ENCODE measurements at regions not wholly inside any gene's neighbourhood (a gene's known extent, or its start where the extent isn't known, plus 50 kb on each side); places are given as distances from the start of the nearest gene placed in this dataset.

DNA sequence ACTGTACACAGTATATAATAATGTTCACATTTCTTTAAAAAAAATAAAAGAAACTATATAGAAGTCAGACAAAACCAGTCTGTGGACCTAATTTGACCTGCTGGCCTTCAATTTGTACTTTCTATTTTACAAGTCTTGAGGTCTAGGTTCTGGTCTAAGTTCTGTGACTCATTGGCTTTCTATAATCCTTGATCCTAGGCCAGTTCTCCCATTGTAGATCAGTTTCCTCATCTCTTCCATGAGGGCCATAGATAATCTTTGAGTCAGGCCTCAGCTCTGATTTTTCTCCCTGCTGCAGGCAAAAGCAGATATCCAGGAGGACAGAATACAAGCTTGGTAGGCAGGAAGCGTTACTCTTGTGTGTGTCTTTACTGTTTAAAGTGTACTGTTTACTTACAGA, 603.7 kb upstream of the CAMK1G start:
- Histone ChIP-seq H3K9me2 (ENCODE audit: insufficient read depth) (no peaks in the 10 kb centered on the region), H3K4me2 (no peak overlapping the region), H3K36me3 (ENCODE audit: insufficient read depth) (no peaks in the 10 kb centered on the region), H3K27me3 (ENCODE audit: insufficient read depth) (no peaks in the 10 kb centered on the region), H2AFZ (no peak overlapping the region), H4K20me1 (replicated peaks; ENCODE audit: insufficient read depth) (no peaks in the 10 kb centered on the region), H3K4me1 (ENCODE audit: insufficient read depth) (no peaks in the 10 kb centered on the region), H3K4me3 (no peak overlapping the region), H3F3A (replicated peaks; ENCODE audit: low read depth) (no peaks in the 10 kb centered on the region), H3K79me2 (replicated peaks; ENCODE audit: insufficient read depth) (no peaks in the 10 kb centered on the region), H3K27ac (ENCODE audit: low read depth) (no peak overlapping the region)
- H3K4me1 Mint-ChIP-seq: peaks cover 5% of the 10 kb centered on the region; the same call in 1 of the 3 replicates
- H3K9me3 Mint-ChIP-seq: no peaks in the 10 kb centered on the region
- H3K4me3 Mint-ChIP-seq: no peak overlapping the region
- no peak overlapping the region for H3K27ac Mint-ChIP-seq
- TF ChIP-seq, protein P1, sequence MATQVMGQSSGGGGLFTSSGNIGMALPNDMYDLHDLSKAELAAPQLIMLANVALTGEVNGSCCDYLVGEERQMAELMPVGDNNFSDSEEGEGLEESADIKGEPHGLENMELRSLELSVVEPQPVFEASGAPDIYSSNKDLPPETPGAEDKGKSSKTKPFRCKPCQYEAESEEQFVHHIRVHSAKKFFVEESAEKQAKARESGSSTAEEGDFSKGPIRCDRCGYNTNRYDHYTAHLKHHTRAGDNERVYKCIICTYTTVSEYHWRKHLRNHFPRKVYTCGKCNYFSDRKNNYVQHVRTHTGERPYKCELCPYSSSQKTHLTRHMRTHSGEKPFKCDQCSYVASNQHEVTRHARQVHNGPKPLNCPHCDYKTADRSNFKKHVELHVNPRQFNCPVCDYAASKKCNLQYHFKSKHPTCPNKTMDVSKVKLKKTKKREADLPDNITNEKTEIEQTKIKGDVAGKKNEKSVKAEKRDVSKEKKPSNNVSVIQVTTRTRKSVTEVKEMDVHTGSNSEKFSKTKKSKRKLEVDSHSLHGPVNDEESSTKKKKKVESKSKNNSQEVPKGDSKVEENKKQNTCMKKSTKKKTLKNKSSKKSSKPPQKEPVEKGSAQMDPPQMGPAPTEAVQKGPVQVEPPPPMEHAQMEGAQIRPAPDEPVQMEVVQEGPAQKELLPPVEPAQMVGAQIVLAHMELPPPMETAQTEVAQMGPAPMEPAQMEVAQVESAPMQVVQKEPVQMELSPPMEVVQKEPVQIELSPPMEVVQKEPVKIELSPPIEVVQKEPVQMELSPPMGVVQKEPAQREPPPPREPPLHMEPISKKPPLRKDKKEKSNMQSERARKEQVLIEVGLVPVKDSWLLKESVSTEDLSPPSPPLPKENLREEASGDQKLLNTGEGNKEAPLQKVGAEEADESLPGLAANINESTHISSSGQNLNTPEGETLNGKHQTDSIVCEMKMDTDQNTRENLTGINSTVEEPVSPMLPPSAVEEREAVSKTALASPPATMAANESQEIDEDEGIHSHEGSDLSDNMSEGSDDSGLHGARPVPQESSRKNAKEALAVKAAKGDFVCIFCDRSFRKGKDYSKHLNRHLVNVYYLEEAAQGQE (IDR thresholded peaks at IDR 0.05; ENCODE audit: unreplicated experiment): no peak
- TF ChIP-seq, protein P2, sequence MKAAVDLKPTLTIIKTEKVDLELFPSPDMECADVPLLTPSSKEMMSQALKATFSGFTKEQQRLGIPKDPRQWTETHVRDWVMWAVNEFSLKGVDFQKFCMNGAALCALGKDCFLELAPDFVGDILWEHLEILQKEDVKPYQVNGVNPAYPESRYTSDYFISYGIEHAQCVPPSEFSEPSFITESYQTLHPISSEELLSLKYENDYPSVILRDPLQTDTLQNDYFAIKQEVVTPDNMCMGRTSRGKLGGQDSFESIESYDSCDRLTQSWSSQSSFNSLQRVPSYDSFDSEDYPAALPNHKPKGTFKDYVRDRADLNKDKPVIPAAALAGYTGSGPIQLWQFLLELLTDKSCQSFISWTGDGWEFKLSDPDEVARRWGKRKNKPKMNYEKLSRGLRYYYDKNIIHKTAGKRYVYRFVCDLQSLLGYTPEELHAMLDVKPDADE (IDR thresholded peaks at IDR 0.05): no peak
- TF ChIP-seq POLR2AphosphoS5 (IDR thresholded peaks at IDR 0.05; ENCODE audit: low read depth): no peak
- DNase-seq (ENCODE audit: low spot score) (no peak), ATAC-seq (no peak)
- no peaks in the 10 kb centered on the region for H3K36me3 Mint-ChIP-seq (ENCODE audit: low read depth)
- peaks cover 1% of the 10 kb centered on the region for H3K27me3 Mint-ChIP-seq (ENCODE audit: insufficient read depth, low read depth, poor library complexity)

DNA sequence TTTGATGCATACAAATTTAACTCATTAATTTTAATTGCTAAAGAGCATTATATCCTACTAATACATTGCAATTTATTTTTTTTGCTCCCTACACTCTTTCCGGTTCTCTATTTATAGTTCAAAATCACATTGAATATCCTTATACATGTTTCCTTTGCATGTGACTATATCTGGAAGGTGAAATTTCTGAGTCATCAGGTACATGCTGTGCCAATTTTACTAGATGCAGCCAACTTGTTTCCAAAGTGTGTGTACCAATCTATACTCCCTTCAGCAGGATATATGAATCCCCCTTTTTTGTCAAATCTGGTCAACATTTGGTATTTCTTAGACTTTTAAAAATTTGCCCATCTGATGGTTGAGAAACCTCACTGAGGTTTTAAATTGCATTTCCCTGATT, 602.9 kb upstream of the CAMK1G start:
- Mint-ChIP-seq H3K9me3 (no peaks in the 10 kb centered on the region), H3K27ac (no peak overlapping the region), H3K4me1 (peaks cover 5% of the 10 kb centered on the region; the same call in 1 of the 3 replicates), H3K36me3 (ENCODE audit: low read depth) (no peaks in the 10 kb centered on the region), H3K27me3 (ENCODE audit: insufficient read depth, low read depth, poor library complexity) (peaks cover 1% of the 10 kb centered on the region), H3K4me3 (no peak overlapping the region)
- DNase-seq (ENCODE audit: low spot score): no peak
- Histone ChIP-seq H2AFZ (no peak overlapping the region), H3K27me3 (ENCODE audit: insufficient read depth) (no peaks in the 10 kb centered on the region), H3K9me2 (ENCODE audit: insufficient read depth) (no peaks in the 10 kb centered on the region), H3K4me2 (no peak overlapping the region), H3K4me1 (ENCODE audit: insufficient read depth) (no peaks in the 10 kb centered on the region), H3F3A (replicated peaks; ENCODE audit: low read depth) (no peaks in the 10 kb centered on the region), H3K36me3 (ENCODE audit: insufficient read depth) (no peaks in the 10 kb centered on the region), H3K4me3 (no peak overlapping the region), H4K20me1 (replicated peaks; ENCODE audit: insufficient read depth) (no peaks in the 10 kb centered on the region), H3K27ac (ENCODE audit: low read depth) (no peak overlapping the region), H3K79me2 (replicated peaks; ENCODE audit: insufficient read depth) (no peaks in the 10 kb centered on the region)
- ATAC-seq: no peak
- TF ChIP-seq, protein P1 (IDR thresholded peaks at IDR 0.05; ENCODE audit: unreplicated experiment): no peak
- no peak for TF ChIP-seq POLR2AphosphoS5 (IDR thresholded peaks at IDR 0.05; ENCODE audit: low read depth)
- TF ChIP-seq EZH2 (IDR thresholded peaks at IDR 0.05; ENCODE audit: low read depth, unreplicated experiment): no peak
- TF ChIP-seq NANOG (IDR thresholded peaks at IDR 0.05; ENCODE audit: borderline replicate concordance): no peak
- no peak for TF ChIP-seq JUNB (IDR thresholded peaks at IDR 0.05; ENCODE audit: unreplicated experiment)
- TF ChIP-seq, protein P2 (IDR thresholded peaks at IDR 0.05): no peak
- TF ChIP-seq STAT1 (IDR thresholded peaks at IDR 0.05; ENCODE audit: unreplicated experiment): no peak
- TF ChIP-seq ZNF114 (CRISPR knock-in tag; IDR thresholded peaks at IDR 0.05): no peak
- no peak for TF ChIP-seq EZH2phosphoT487 (IDR thresholded peaks at IDR 0.05; ENCODE audit: unreplicated experiment)
- TF ChIP-seq, protein P3, sequence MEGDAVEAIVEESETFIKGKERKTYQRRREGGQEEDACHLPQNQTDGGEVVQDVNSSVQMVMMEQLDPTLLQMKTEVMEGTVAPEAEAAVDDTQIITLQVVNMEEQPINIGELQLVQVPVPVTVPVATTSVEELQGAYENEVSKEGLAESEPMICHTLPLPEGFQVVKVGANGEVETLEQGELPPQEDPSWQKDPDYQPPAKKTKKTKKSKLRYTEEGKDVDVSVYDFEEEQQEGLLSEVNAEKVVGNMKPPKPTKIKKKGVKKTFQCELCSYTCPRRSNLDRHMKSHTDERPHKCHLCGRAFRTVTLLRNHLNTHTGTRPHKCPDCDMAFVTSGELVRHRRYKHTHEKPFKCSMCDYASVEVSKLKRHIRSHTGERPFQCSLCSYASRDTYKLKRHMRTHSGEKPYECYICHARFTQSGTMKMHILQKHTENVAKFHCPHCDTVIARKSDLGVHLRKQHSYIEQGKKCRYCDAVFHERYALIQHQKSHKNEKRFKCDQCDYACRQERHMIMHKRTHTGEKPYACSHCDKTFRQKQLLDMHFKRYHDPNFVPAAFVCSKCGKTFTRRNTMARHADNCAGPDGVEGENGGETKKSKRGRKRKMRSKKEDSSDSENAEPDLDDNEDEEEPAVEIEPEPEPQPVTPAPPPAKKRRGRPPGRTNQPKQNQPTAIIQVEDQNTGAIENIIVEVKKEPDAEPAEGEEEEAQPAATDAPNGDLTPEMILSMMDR (conservative IDR thresholded peaks at IDR 0.05; ENCODE audit: low read depth in 2 of 2): no peak
- no peak for TF ChIP-seq ZNF331 (CRISPR knock-in tag; IDR thresholded peaks at IDR 0.05; ENCODE audit: low read depth)
- no peak for TF ChIP-seq CREB1 (CRISPR knock-in tag; IDR thresholded peaks at IDR 0.05; ENCODE audit: low read depth)

All from GM23338 (cell line).